ENCODE measurements at regions not wholly inside any gene's neighbourhood (a gene's known extent, or its start where the extent isn't known, plus 50 kb on each side); places are given as distances from the start of the nearest gene placed in this dataset.
"Not testable (repeated sequence)": the region's sequence is repeated elsewhere in the genome, so short reads cannot be mapped to it uniquely, and the experiment has no call there.

DNA sequence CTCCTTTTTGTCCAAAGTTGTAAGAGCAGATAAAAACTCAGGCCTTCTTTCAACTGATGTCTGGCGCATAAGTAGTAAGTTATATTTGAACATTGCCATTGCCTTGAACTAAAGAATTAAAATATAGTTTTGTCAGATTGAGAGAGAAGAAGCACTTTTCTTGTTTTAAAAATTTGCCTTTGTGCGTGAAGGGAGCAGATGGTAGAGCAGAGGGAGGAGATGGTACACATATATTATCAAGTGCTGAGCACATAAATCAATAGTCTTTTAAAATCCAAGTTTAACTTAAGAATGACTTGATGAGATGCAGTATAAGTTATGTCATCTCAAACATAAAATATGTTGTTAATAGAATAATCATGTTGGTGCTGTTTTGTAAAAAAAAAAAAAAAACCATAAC, 504.6 kb upstream of the KLHL1 start:
- no peak for DNase-seq

DNA sequence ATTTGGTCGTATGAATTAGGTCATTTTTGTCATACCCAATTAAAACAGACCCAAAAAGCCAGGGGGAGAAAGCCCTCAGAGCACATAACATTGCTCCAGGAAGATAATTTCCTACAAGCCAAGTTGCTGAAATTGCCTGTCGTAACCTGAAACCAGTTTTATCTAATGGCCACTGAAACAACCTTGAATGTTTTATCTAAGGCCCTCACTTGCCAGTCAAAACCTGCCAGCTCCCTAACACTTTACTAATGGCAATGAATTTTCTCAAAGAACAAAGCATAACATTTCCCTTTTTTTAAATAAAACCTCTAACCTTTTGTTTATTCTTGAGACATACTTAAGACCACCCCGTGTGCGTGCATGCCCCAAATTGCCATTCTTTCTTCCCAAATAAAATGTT, 496.2 kb upstream of the KLHL1 start:
- no peak for DNase-seq

- no peak for DNase-seq
Observed at GRCh38 chr13:70593716-70594115, 485.5 kb upstream of the KLHL1 start.

GRCh38 chr13:70585109-70585508, 476.9 kb upstream of the KLHL1 start:
- no peak for DNase-seq

DNA sequence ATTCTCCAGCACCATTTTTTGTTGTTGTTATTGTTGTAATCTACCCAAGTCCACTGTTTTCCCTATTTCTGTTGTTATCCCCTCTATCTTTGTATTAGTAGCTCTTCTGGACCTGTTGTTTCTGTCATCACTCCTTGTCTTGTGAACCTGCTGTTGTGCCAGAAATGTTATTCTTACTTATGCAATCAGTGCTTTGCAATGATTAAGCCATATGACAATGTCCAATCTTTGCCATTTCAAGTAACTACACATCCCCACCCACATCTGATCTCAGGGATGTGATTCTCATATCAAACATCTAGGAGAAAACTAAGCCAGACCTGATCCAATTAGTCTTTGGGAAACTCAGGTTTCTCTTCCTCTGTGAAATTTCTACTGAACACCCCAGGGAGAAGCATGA, 472.6 kb upstream of the KLHL1 start:
- DNase-seq: no peak

DNA sequence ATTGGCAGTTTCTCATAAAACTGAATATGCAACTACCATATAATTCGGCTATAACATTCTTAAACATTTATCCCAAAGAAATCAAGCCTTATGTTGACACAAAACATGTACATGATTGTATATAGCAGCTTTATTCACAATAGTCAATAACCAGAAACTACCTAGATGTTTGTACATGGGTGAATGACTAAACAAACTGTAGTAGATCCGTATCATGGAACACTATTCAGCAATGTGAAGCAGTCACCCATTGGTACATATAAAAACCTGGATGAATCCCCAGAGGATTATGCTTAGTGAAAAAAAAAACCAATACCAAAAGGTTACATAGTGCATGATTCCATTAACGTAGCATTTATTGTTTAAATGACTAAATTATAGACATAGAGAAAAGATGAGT, 471.7 kb upstream of the KLHL1 start:
- DNase-seq: no peak

DNA sequence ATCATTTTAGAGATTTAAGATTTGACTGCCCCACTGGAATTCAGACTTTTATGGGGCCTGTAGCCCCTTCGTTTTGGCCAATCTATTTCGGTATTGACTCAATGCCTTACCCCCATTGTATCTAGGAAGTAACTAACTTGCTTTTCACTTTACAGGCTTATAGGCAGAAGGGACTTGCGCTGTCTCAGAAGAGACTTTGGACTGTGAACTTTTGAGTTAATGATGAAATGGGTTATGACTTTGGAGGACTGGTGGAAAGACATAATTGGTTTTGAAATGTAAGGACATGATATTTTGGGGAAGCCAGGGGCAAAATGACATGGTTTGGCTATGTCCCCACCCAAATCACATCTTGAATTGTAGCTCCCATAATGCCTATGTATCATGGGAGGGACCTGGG, 463.0 kb upstream of the KLHL1 start:
- no peak for DNase-seq

DNA sequence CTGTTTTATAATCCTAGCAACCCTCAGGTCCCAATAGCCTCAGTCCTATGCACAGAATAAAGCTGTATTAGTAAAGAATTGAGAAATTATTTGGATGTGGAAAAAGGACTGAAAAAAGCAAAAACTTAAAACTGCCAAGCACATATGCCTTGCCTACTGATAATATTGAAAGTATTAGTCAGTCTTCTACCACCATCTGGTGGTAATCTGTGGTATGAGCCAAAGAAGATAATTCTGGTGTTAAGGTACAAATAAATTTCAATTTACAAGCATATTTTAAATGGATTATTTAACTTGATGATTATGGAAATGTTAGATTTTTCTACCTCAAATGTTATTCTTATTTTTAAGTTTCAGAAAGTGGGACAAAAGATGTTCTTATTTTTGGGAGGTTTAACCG, 460.3 kb upstream of the KLHL1 start:
- DNase-seq: no peak

GRCh38 chr13:70544706-70545105, 436.5 kb upstream of the KLHL1 start:
- DNase-seq: no peak

DNA sequence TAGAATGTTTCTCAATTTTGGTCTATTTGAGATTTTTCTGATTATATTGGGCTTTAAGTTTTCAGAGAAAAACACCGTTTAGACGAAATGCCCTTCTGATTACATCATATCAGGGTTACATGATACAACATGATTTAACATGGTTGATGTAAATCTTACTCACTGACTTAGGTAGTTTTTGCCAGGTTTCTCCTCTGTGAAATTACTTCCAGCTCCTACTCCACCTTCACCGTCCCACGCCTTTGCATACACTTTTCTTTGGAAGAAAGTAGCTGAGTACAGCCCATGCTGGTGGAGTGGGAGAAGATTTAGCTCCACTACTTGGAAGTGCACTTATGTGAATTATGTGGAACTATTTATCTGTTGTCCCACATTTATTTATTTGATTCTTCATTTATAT, 433.2 kb upstream of the KLHL1 start:
- DNase-seq: no peak

GRCh38 chr13:70534466-70534865, 426.2 kb upstream of the KLHL1 start:
- no peak for DNase-seq

DNA sequence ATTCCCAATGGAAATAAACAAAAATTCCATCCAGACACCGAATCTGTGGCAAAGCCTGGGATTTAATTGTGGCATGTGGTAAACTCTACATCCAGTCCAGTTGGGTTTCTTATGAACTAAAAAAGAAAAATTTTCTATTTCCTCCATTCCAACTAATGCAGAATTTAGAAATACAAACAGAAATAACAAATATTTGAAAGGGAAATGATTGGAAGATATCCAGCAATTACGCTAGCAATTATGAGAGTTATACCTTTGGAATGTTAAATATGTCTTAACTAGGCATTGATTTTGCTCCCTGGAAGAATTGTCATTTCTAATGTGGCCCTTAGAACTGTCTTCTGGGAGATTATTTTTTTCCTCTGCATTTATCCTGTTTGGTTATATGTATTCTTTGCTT, 421.4 kb upstream of the KLHL1 start:
- DNase-seq: no peak

GRCh38 chr13:70527599-70527998, 419.3 kb upstream of the KLHL1 start:
- DNase-seq: no peak

GRCh38 chr13:70523622-70524021, 415.4 kb upstream of the KLHL1 start:
- DNase-seq: no peak

DNA sequence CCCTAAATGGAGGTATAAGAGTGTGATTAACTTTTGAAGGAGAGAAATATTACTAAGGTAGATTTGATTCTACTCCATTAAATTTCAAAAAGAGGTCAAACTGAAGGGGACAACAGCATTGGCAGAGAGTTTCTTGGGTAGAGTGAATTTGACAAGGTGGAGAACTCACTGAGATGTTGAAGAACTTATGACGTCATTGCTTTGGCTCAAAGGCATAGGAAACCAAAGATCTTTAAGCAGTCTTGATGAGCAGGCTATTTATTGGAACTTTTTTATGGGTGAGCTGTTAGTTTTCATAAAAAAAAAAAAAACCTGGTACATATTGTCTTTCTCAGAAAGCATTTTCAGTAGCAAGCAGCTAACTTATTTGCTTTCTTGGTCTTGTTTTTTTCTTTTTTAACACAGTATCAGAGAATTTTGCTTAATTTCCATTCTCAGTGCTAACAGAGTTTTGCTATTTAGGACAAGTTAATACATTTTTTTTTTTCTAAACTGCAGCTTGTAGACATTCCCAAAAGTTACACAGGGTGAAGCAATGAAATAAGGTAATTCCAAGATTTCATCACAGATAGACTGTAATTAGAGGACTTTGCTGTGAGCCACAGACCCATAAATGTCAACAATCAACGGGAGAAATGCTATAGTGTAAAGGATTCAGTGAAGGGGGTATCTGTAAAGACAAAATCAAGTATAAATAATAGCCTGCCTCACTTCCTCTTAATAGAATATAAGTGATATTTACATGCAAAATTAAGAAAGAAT, 412.2 kb upstream of the KLHL1 start:
- no peak for DNase-seq

DNA sequence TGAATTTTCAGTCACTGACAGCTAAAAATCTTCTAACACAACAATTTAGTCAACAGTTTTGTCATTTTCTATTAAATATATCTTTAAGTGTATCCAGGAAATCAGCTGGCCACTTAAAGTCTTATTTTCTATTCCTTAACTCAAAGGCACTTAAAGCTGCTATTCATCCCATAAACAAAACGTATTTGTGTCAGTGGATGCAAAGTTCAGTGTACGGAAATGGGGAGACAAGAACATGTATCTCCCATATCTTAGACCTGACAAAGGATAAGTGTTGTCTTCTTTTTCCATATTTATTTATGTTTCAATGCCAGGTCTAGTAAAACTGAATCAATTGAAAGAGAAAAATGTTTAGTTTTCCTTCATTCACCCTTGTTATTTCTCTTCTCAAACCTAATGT, 409.8 kb upstream of the KLHL1 start:
- no peak for DNase-seq

DNA sequence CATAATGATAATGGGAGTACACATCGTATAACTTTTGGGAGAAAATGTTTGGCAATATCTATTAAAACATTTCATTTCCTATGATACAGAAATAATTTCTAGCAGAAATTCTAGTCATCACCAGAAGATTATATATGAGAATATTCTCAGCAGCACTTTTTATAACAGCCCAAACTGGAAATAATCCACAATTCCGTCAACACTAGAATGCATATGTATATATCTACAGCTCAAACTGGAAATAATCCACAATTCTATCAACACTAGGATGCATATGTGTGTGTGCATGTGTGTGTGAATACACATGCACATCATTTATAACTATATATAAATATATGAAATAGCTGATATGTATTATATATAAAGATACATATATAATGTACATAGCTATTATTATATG, 408.0 kb upstream of the KLHL1 start:
- no peak for DNase-seq

GRCh38 chr13:70511861-70512417, 403.7 kb upstream of the KLHL1 start:
- DNase-seq: not testable (repeated sequence)

DNA sequence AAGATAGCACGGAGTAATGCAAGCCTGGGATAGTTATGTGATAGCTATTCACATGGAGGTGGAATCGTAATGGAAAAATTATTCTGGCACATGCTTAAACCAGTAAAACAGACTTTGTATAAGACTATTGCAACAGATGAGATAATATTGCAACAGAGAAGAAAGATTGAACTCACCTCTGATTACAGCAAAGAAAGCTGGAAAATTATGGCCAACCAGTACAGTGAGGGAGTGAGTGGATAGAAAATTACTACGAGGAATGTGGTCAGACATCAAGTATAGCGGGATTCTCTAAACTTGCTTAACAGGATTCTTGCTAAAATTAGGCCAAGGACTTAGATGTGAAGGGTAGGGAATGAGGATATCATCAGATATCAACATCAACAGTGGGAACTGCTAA, 397.6 kb upstream of the KLHL1 start:
- no peak for DNase-seq

- DNase-seq: no peak
Observed at GRCh38 chr13:70502944-70503343, 394.7 kb upstream of the KLHL1 start.

GRCh38 chr13:70490320-70490935, 382.2 kb upstream of the KLHL1 start:
- DNase-seq: no peak

GRCh38 chr13:70484931-70485330, 376.7 kb upstream of the KLHL1 start:
- DNase-seq: no peak

- no peak for DNase-seq
Observed at GRCh38 chr13:70483599-70484276, 375.5 kb upstream of the KLHL1 start.

DNA sequence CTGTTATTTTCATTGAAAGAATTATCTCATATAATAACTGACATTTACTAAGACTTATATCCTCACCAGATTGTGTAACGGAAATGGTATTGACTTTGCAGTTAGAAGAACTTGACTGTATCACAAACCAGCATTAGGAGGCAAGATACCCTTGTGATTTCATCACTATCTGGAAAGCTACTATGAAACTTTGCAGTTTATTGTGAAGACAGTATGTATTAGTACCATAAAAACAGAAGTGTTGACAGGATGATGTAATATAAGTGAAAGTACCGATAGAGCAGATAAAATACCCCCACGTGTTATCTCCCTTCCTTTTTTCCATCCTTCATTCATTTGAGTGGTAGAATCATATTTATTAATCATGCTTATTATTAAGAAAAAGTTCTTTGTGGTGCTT, 365.7 kb upstream of the KLHL1 start:
- no peak for DNase-seq

All from NCI-H1436 treated with DMSO at 0.1 percent for 48 hours (cell line).